ENCODE measurements at regions not wholly inside any gene's neighbourhood (a gene's known extent, or its start where the extent isn't known, plus 50 kb on each side); places are given as distances from the start of the nearest gene placed in this dataset.

DNA sequence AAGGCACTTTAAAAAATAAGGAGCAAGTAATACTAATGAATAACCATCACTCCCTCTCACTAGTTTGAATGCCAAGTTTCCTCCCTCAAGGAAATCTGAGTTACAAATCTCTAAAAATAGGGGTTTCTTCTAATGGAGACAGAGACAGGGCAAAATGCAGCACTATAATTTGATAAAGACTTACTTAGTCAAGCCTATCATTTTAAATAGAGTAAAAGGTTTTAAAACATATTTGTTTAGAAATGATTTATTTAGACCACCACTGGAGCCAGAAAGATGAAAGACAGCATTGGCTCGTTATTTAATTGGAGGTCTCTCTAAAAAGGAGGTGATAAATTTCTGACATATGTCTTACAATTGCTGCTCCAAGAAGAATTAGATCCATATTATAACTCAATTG lies 228.7 kb downstream of the TLE1 start:
- no peak for TF ChIP-seq CTCF (IDR thresholded peaks at IDR 0.05; ENCODE audit: control extremely low read depth, extremely low read depth, low read depth, missing control alignments)
- DNase-seq (ENCODE audit: extremely low spot score) = no peak
- POLR2A ChIA-PET = no interaction called here
- CTCF ChIA-PET = interaction anchor here (1.0 kb wide), 1 partner anchor 12 kb away, joined by 3 read pairs; no protein-coding TSS in a partner anchor

DNA sequence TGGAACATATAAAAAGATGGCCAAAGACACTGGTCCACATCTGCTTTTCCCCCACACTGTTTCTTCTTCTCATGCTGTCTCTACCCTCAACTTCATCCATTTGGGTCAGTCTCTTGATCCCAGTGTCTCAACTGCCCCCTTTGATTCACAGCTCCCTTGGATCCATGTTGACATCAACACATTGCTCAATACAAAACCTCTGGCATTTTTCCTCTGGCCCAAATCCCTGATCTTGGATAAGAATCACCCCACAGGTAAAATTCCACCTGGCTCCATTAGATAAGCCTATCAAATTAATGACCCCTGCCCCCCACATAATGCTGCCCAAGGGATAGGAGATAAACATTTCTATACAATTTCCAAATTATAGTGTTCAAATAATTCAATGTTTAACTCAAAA lies 229.8 kb downstream of the TLE1 start:
- DNase-seq (ENCODE audit: extremely low spot score) = no peak
- POLR2A ChIA-PET = no interaction called here
- no peak for TF ChIP-seq CTCF (IDR thresholded peaks at IDR 0.05; ENCODE audit: control extremely low read depth, extremely low read depth, low read depth, missing control alignments)
- CTCF ChIA-PET = no interaction called here

- ChIA-PET CTCF (no interaction called here), POLR2A (no interaction called here)
- no peak for TF ChIP-seq CTCF (IDR thresholded peaks at IDR 0.05; ENCODE audit: control extremely low read depth, extremely low read depth, low read depth, missing control alignments)
- DNase-seq (ENCODE audit: extremely low spot score) = no peak
Measured at GRCh38 chr9:81456431-81457006, 232.8 kb downstream of the TLE1 start.

GRCh38 chr9:81455462-81456219 lies 233.7 kb downstream of the TLE1 start:
- no peak for TF ChIP-seq CTCF (IDR thresholded peaks at IDR 0.05; ENCODE audit: control extremely low read depth, extremely low read depth, low read depth, missing control alignments)
- CTCF ChIA-PET = no interaction called here
- DNase-seq (ENCODE audit: extremely low spot score) = no peak
- POLR2A ChIA-PET = no interaction called here

DNA sequence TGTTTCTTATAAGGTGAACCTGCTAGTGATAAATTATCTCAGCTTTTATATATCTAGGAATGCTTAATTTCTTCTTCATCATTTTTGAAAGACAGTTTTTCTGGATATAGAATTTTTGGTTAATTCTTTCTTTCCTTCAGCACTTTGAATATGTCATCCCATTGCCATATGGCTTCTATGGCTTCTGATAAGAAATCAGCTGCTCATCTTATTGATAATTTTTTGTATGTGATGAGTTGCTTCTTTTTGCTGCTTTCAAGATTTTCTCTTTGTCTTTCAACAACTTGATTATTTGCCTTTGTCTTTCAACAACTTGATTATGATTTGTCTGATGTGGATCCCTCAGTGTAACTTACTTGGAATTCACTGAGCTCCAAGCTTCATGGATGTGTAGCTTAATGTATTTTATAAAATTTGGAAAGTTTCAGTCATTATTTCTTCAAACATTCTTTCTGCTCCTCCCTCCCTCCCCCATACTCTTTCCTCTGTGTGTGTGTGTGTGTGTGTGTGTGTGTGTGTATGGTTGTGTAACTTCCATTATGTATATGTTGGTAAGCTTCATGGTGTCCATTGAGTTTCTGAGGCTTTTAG lies 243.9 kb downstream of the TLE1 start:
- ChIA-PET CTCF (interaction anchor here (0.9 to 1.4 kb wide), 2 partner anchors 9 to 14 kb away, joined by 3 read pairs; no protein-coding TSS in a partner anchor), POLR2A (no interaction called here)
- no peak for DNase-seq (ENCODE audit: extremely low spot score)
- TF ChIP-seq CTCF (IDR thresholded peaks at IDR 0.05; ENCODE audit: control extremely low read depth, extremely low read depth, low read depth, missing control alignments) = no peak

DNA sequence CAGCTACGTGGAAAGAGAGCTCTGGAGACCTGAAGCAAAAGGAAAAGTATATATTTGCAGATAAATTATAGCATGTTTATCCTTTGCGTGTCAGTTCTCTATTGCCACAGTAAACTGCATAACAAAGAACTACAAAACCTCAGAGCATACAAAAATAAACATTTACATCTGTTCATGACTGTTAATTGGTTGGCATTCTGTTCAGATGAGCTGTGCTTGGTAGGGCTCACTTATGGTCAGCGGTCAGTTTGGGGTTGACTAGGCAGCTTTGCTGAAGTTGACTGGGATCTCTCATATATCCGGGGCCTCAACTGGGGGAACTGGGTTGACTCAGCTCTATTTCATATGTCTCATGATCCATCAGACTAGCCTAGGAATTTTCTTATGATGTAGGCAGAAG lies 257.7 kb downstream of the TLE1 start:
- DNase-seq (ENCODE audit: extremely low spot score) = no peak
- ChIA-PET POLR2A (no interaction called here), CTCF (interaction anchor here (1.0 kb wide), 1 partner anchor 13 kb away, joined by 3 read pairs; no protein-coding TSS in a partner anchor)
- TF ChIP-seq CTCF (IDR thresholded peaks at IDR 0.05; ENCODE audit: control extremely low read depth, extremely low read depth, low read depth, missing control alignments) = no peak

Data from GM10248 (cell line).